ENCODE measurements at regions not wholly inside any gene's neighbourhood (a gene's known extent, or its start where the extent isn't known, plus 50 kb on each side); places are given as distances from the start of the nearest gene placed in this dataset.

DNA sequence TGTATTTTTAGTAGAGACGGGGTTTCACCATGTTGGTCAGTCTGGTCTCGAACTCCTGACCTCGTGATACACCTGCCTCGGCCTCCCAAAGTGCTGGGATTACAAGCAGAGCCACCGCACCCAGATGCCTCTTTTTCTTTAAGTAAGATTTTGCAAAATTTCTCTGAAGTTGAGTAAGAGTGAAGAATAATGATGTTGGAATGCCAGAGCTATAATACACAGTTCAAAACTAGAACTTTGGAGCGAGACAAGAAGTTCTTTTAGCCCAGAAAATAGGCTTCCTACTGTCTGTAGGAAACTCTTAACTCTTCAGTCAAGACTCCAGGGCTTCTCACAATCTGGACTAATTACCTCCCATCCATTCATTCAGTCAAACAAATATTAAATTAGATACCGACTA lies 51.4 kb downstream of the MARCHF4 start:
- no peak for DNase-seq

DNA sequence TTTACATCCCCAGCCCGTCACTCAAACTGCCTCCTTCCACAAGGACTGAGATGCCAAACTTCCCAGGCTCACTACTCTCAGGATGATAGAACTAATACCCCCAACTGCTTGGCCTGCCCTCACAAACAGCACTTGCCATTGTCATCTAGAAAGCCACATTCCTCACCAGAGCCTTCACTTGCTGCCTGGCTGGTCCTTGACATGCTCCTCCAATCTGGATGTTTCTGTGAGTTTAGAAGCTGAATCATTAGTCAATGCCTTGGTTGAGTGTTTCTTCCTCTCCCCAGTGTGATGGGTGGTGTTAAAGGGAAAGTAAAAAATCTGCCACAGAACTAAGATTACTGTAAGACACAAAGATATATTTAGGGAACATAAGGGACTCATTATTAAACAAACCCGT lies 52.5 kb downstream of the MARCHF4 start:
- no peak for DNase-seq

- no peak for DNase-seq
These were observed 53.8 kb downstream of the MARCHF4 start for GRCh38 chr2:216318521-216318874.

DNA sequence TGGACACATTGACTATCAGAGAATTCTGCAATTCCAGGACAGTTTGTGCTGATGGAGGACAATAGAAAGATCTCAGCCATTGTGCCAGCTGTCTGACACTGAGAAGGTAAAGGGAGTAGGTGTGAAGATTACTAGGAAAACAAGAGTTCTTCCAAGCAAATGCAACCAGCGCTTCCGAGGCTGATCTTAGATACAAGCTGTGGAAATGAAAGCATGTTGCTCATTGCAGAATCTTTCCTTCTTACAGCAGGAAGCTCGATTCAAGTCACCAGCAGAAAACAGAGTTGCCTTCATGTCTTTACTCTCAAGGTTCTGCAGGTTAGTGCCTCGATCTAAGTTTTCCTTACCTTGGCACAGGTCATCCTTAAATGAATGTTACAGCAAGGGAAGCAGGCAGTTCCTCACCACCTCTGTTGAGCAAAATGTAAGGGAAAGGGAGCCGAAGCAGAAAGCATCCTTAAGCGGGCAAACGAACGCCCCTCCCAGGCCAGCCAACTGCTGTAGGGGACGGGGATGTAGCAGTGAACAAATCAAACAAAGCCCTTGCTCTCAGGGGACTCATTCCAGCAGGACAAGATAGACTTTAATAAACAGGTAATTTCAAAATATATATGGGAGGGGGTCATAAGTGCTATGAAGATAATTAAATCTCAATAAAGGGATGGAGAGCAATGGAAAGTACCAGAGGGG lies 54.3 kb downstream of the MARCHF4 start:
- DNase-seq = no peak

- no peak for DNase-seq
These were observed 55.5 kb downstream of the MARCHF4 start for GRCh38 chr2:216316743-216317142.

DNA sequence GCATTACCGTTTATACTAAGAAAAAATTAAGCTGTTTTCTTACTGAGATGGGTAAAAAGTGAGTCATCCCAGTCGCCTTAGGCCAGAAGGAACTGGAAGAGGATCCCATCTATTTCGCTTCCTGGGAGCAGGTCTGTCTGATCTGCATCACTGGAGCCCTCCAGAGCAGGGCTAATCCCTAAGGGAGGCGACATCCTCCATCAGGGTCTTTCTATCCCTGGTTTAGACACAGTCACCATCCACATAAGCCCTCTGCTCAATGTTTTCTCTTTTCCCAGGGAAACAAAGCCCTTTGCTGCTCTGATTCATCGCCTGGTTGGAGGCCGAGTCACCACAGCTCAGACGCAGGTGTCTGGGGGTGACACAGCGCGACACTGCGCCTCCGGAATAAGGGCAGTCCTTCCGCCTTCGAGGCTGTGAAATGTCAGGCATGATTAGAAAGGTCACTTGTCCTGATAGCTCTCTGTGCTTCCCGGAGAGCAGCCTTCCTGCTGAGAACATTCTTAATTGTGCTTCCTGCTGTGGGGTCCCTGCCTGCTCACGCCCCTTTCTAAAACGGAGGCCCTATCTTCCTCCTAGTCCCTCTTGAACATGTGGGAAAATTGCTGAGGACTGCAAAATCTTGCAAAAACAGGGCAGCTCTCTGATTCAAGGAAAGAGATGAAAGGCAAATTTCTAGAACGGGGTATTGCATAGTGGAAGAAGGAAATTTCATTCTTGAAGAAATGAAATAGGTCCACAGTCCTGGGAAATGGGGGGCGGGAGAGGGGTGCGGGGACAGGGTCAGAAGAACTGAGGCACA lies 56.3 kb downstream of the MARCHF4 start:
- no peak for DNase-seq

DNA sequence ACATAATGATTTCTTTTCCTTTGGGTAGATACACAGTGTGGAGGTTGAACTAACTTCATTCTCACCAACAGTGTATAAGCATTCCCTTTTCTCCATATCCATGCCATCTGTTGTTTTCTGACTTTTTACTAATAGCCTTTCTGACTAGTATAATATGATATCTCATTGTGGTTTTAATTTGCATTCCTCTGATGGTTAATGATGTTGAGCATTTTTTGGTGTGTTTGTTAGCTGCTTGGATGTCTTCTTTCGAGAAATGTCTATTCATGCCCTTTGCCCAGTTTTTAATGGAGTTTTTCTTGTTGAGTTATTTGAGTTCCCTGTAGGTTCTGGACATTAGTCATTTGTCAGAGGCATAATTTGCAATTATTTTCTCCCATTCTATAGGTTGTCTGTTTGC lies 59.8 kb downstream of the MARCHF4 start:
- DNase-seq = no peak

DNA sequence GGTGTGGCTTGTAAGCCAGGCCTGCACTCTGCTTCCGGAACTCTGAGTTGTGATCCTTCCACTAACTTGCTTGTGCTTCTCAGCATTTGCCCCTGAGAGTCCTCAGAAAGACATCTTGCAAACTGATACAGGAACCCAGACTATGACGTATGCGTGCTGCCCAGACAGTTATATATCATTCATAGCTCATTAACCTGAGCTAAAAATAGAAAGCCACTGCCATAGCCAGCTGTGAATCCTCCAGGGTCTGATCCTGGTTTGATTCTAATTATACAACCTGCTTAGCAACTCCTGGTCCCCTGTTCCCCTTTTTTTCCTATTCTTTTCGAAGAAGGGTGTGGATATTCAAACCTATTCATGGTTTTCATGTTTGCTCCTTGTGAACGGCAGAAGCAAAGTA lies 63.7 kb downstream of the MARCHF4 start:
- DNase-seq = no peak

DNA sequence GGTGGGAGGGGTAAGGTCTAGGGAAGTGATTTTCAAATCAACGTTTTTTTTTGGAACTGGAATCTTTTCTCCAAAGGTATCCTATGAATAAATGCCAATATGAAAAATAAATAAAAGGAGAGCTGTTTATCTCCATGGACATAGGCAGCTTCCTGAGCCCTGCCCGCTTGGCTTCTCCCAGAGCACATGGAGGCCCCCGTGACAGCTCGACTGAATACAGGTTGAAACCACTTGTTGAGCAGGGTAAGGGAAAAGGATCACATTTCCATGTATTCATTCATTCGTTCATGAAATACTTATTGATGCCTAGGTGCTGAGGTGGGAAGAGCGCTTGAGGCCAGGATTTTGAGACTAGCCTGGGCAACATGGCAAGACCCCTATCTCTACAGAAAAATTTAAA lies 64.8 kb downstream of the MARCHF4 start:
- DNase-seq = no peak

- DNase-seq = no peak
These were observed 65.4 kb downstream of the MARCHF4 start for GRCh38 chr2:216306868-216307267.

DNA sequence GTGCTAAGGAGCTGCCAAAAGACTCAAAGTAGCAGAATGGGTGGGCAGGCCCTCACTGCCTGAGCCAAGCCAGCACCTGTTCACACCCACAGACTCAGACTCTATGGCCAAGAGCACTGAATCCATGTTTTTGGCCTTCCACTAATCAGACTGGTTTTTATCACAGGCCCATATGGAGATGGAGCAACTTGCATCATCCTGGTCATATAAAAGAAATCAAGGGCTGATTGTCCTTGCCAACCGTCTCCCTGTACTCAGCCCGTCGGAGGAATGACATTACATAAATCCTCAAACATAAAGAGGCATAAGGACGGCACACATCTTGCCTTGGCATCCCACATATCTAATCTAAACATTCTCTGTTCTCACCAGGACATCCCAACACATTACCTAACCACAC lies 66.7 kb downstream of the MARCHF4 start:
- DNase-seq = no peak

- no peak for DNase-seq
These were observed 69.2 kb downstream of the MARCHF4 start for GRCh38 chr2:216302981-216303676.

GRCh38 chr2:216300906-216301305 lies 71.4 kb downstream of the MARCHF4 start:
- DNase-seq = no peak

DNA sequence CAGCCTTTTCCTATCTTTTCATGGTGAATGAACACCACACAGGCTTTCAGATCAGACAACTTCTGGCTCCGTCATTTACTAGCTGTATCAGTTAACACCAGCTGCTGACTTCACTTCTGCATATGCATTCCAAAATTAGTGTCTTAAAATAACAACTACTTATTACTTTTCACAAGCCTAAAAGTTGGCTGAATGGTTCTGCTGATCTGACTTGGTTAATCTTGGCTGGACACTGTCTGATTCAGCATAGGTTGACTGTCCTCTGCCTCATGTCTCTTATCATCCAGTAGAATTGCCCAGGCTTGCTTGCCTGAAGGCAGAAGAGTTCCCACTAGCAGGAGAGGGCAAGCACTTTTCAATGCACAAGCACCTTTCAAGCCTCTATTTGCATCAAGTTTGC lies 72.7 kb downstream of the MARCHF4 start:
- DNase-seq = no peak

DNA sequence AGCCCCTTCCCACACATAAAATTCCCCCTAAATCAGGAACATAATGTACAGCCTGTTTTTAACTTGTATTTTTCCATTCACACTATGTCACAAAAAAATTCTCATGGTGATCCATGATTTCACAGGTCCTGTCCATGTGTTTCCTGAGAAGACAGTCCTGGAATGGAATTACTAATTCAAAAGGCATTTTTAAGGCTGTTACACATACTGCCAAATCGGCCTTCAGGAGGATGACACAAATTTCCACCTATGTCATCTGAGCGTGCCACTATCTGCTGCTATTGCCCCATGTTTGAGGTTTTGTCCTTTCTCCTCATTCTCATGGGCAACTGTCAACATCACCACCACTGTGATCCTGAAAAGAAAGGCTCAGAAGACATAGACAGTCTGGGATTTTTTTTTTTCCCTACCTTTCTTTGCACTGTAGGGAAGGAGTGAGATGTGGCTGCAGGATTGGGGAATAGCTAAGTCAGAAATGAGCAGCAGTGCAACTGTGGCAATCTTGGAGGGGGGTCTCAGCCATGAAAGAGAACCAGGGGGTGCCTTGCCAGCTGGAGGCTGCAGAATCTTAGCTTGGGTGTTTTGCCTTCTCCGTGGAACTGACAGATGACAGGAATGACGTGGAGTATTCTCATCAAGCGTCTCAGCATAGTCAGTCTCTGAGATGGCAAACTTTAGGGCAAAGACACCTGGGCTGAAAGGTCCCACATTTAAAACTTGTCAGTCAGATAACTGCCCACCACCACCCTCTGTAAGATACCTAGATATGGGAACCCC lies 73.4 kb downstream of the MARCHF4 start:
- no peak for DNase-seq

GRCh38 chr2:216296856-216297255 lies 75.4 kb downstream of the MARCHF4 start:
- no peak for DNase-seq

DNA sequence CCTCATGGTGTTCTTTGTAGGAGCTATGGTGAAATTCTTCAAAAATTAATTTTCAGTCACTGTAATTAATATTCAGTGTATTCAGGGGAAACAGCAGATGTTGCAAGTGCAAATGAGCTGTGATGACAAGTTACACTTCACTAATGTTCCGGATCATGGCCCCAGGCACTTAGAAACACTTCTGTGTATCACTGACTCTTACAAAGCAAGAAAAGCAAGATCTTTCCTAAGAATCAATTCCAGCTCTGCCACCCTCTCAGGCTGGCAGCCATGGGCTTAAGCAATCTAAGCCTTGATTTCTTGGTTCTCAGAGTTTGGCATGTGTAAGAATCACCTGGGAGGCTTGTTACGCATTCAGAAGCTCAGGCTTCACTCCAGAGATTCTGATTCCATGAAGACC lies 78.0 kb downstream of the MARCHF4 start:
- DNase-seq = no peak

- DNase-seq = no peak
These were observed 78.4 kb downstream of the MARCHF4 start for GRCh38 chr2:216293883-216294282.

DNA sequence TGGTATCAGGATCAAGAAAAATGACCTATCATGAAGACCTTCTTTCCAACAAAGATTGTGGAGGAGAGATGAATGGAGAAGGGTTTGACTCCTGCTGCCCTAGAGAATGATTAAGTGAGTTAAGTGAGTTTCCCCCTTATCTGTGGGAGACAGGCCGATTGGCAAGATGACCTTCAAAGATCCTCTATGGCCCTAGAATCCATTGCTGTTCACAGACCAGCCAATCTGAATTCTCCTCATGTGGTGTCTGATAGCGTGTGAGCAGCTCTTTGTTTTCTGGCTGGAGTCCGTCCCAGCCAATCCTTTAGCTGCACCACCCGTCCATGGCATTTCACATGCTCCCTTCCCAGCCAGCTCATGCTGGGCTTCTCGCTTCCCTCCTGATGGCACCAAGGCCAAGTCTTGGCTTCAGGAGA lies 79.4 kb downstream of the MARCHF4 start:
- no peak for DNase-seq

GRCh38 chr2:216292475-216292874 lies 79.8 kb downstream of the MARCHF4 start:
- DNase-seq = no peak

GRCh38 chr2:216289470-216289869 lies 82.8 kb downstream of the MARCHF4 start:
- no peak for DNase-seq

DNA sequence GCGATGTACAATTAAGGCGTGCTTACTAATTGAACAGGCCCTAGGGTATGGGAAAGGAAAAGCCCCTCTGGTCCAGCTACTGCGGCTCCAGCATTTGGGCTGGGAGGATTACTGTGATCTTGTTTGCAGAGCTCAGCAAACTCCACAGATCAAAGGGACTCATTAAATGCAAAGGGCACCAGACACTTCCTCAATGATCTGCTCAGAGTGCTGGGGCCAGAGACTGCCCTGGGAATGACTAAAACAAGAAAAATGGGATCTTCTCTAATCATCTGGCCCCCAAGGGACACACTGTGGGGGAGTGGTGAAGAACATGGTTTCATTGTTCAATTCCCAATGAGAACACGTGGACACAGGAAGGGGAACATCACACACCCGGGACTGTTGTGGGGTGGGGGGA lies 85.0 kb downstream of the MARCHF4 start:
- no peak for DNase-seq

- no peak for DNase-seq
These were observed 85.6 kb downstream of the MARCHF4 start for GRCh38 chr2:216286616-216287231.
